H9 (cell line): ENCODE measurements at regions not wholly inside any gene's neighbourhood (a gene's known extent, or its start where the extent isn't known, plus 50 kb on each side); places are given as distances from the start of the nearest gene placed in this dataset.

Experiments
- DNase-seq: peaks from one replicate; pipeline ENCODE4 v3.0.0-alpha.2; 2017
- H2AFZ ChIP-seq: one replicate; pipeline ENCODE4 v1.6.1; 2013; ENCODE audit warnings: mild to moderate bottlenecking, low read length, control low read depth, moderate library complexity
- H2AK5ac ChIP-seq: 2 replicates; pipeline ENCODE4 v1.6.1; 2013; ENCODE audit warnings: low read length, control low read depth, mixed read lengths; ENCODE audit not compliant: insufficient read length
- H2BK120ac ChIP-seq: one replicate; pipeline ENCODE4 v1.6.1; 2013; ENCODE audit warnings: low read depth, mild to moderate bottlenecking, low read length, control low read depth, inconsistent platforms; ENCODE audit not compliant: poor library complexity, severe bottlenecking
- H2BK12ac ChIP-seq: 2 replicates; pipeline ENCODE4 v1.6.1; 2013; ENCODE audit warnings: low read length, control low read depth, mixed read lengths, low read depth; ENCODE audit not compliant: insufficient read length
- H2BK15ac ChIP-seq: 2 replicates; pipeline ENCODE4 v1.6.1; 2013; ENCODE audit warnings: low read depth, low read length, control low read depth
- H2BK20ac ChIP-seq: one replicate; pipeline ENCODE4 v1.6.1; 2013; ENCODE audit warnings: low read depth, mild to moderate bottlenecking, low read length, control low read depth, inconsistent platforms; ENCODE audit not compliant: poor library complexity, severe bottlenecking
- H2BK5ac ChIP-seq: 2 replicates; pipeline ENCODE4 v1.6.1; 2013; ENCODE audit warnings: low read length, control low read depth, mixed read lengths; ENCODE audit not compliant: insufficient read length
- H3K14ac ChIP-seq: 2 replicates; pipeline ENCODE4 v1.6.1; 2013; ENCODE audit warnings: low read length, control low read depth; ENCODE audit not compliant: insufficient read depth
- H3K18ac ChIP-seq: 2 replicates; pipeline ENCODE4 v1.6.1; 2013; ENCODE audit warnings: low read depth, mild to moderate bottlenecking, mixed read lengths, low read length, control low read depth; ENCODE audit not compliant: insufficient read length
- H3K23ac ChIP-seq: 2 replicates; pipeline ENCODE4 v1.6.1; 2013; ENCODE audit warnings: low read length, control low read depth, mixed read lengths, low read depth; ENCODE audit not compliant: insufficient read length
- H3K23me2 ChIP-seq: 2 replicates; pipeline ENCODE4 v1.6.1; 2013; ENCODE audit warnings: low read depth, mild to moderate bottlenecking, mixed read lengths, low read length, control low read depth; ENCODE audit not compliant: insufficient read length, poor library complexity, severe bottlenecking
- H3K27ac ChIP-seq: 2 replicates; pipeline ENCODE4 v1.5.1; 2013; ENCODE audit warnings: low read length, control low read depth, mixed read lengths, low read depth; ENCODE audit not compliant: insufficient read length
- H3K27me3 ChIP-seq: 2 replicates; pipeline ENCODE4 v1.6.1; 2013; ENCODE audit warnings: low read length, control low read depth, inconsistent platforms; ENCODE audit not compliant: insufficient read depth
- H3K4ac ChIP-seq: 2 replicates; pipeline ENCODE4 v1.6.1; 2013; ENCODE audit warnings: low read depth, mild to moderate bottlenecking, control low read depth, inconsistent platforms, low read length, moderate library complexity
- H3K4me1 ChIP-seq: 2 replicates; pipeline ENCODE4 v1.6.1; 2013; ENCODE audit warnings: low read length, control low read depth, inconsistent platforms; ENCODE audit not compliant: insufficient read depth
- H3K4me2 ChIP-seq: 2 replicates; pipeline ENCODE4 v1.6.1; 2013; ENCODE audit warnings: low read length, control low read depth, mixed read lengths; ENCODE audit not compliant: insufficient read length, insufficient read depth
- H3K56ac ChIP-seq: 2 replicates; pipeline ENCODE4 v1.6.1; 2013; ENCODE audit warnings: low read depth, mild to moderate bottlenecking, mixed read lengths, low read length, control low read depth; ENCODE audit not compliant: insufficient read length
- H3K79me1 ChIP-seq: 2 replicates; pipeline ENCODE4 v1.6.1; 2013; ENCODE audit warnings: low read depth, mild to moderate bottlenecking, moderate library complexity, low read length, control low read depth, inconsistent platforms; ENCODE audit not compliant: insufficient read depth, poor library complexity, severe bottlenecking
- H3K79me2 ChIP-seq: 2 replicates; pipeline ENCODE4 v1.6.1; 2013; ENCODE audit warnings: low read length, control low read depth, inconsistent platforms; ENCODE audit not compliant: insufficient read depth
- H3K9ac ChIP-seq: 2 replicates; pipeline ENCODE4 v1.6.1; 2013; ENCODE audit warnings: low read length, control low read depth, mixed read lengths; ENCODE audit not compliant: insufficient read length; ENCODE audit errors: extremely low read depth
- H3K9me3 ChIP-seq: one replicate; pipeline ENCODE4 v1.6.1; 2013; ENCODE audit warnings: low read depth, low read length, inconsistent platforms; ENCODE audit not compliant: control insufficient read depth
- H3T11ph ChIP-seq: one replicate; pipeline ENCODE4 v1.6.1; 2013; ENCODE audit warnings: mild to moderate bottlenecking, low read length, control low read depth, inconsistent platforms
- H4K20me1 ChIP-seq: one replicate; pipeline ENCODE4 v1.6.1; 2013; ENCODE audit not compliant: control insufficient read depth, insufficient read length, insufficient read depth
- H4K5ac ChIP-seq: 2 replicates; pipeline ENCODE4 v1.6.1; 2013; ENCODE audit warnings: low read depth, mild to moderate bottlenecking, mixed read lengths, low read length, control low read depth; ENCODE audit not compliant: insufficient read length
- H4K8ac ChIP-seq: replicated peaks from 2 replicates; pipeline ENCODE4 v1.6.1; 2013; ENCODE audit warnings: low read length, control low read depth, mixed read lengths, low read depth; ENCODE audit not compliant: insufficient read length
- H4K91ac ChIP-seq: 2 replicates; pipeline ENCODE4 v1.6.1; 2013; ENCODE audit warnings: low read depth, mild to moderate bottlenecking, moderate library complexity, mixed read lengths, low read length, control low read depth; ENCODE audit not compliant: insufficient read length
- H3K27ac Mint-ChIP-seq, 3 experiments: 2 replicates in 2 of 3; 3 replicates in 1 of 3; pipeline ENCODE4 v1.8.0; 2020 to 2021; ENCODE audit warnings: mixed read lengths in 3 of 3, mild to moderate bottlenecking in 1 of 3, moderate library complexity in 1 of 3
- H3K27me3 Mint-ChIP-seq: 2 replicates; pipeline ENCODE4 v1.8.0; 2021; ENCODE audit warnings: low read depth, mild to moderate bottlenecking, moderate library complexity, mixed read lengths
- H3K36me3 Mint-ChIP-seq, 3 experiments: 2 replicates in 2 of 3; 3 replicates in 1 of 3; pipeline ENCODE4 v1.8.0; 2020 to 2021; ENCODE audit warnings: low read depth in 3 of 3, mixed read lengths in 3 of 3; ENCODE audit not compliant: insufficient read depth in 1 of 3
- H3K4me1 Mint-ChIP-seq, 2 experiments: 2 replicates each; pipeline ENCODE4 v1.8.0; 2020; ENCODE audit warnings: mixed read lengths in 2 of 2
- H3K4me3 Mint-ChIP-seq, 2 experiments: 2 replicates in 1 of 2; 3 replicates in 1 of 2; pipeline ENCODE4 v1.8.0; 2020 to 2021; ENCODE audit warnings: mild to moderate bottlenecking in 2 of 2, mixed read lengths in 2 of 2, moderate library complexity in 1 of 2
- H3K9me3 Mint-ChIP-seq, 2 experiments: 2 replicates in 1 of 2; 3 replicates in 1 of 2; pipeline ENCODE4 v1.8.0; 2020; ENCODE audit warnings: mild to moderate bottlenecking in 2 of 2, mixed read lengths in 2 of 2, moderate library complexity in 1 of 2
- WGBS: extraction: QIAGEN DNeasy Blood & Tissue Kit; methylation state at CpG from one replicate; pipeline ENCODE4 v1.1.7; 2013; ENCODE audit warnings: missing lambda C conversion rate, low lambda C conversion rate, mixed read lengths; ENCODE audit not compliant: insufficient read length; ENCODE audit errors: extremely low coverage; 5-methylcytosine and 5-hydroxymethylcytosine counted together
- TF ChIP-seq, protein P1 (sequence below): fragments of 200-600 bp; sonication (generic); conservative IDR thresholded peaks from 3 replicates; pipeline ENCODE4 v1.8.0; 2021; ENCODE audit warnings: antibody characterized with exemption, mild to moderate bottlenecking

DNA sequence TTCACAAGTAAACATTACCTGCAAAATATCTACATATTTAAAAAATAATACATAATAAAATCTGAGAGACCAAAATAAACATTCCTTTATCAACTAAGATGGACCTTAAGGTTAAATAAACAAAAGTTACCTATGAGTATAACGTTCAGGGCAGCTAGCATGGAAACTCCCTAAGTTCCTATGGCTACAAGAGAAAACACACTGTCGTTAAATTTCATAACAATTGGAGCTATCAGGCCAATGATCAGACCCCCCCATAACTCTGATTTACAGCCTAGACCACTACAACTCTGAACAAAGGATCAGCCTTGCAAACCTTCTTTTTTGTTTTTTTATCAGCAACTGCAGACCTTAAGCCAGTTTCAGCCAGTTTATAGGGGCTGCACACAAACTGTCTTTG, 1418.4 kb downstream of the PCDH18 start:
- Histone ChIP-seq H4K20me1 (no peaks in the 10 kb centered on the region), H2BK15ac (no peak overlapping the region), H4K91ac (no peak overlapping the region), H3K9ac (no peak overlapping the region), H3K18ac (no peak overlapping the region), H3K4me2 (no peak overlapping the region), H3K79me2 (no peaks in the 10 kb centered on the region), H3K4ac (no peak overlapping the region), H3K56ac (no peak overlapping the region), H4K5ac (no peak overlapping the region), H3T11ph (no peak overlapping the region), H3K23ac (no peak overlapping the region), H3K4me1 (no peaks in the 10 kb centered on the region), H3K27ac (no peak overlapping the region), H3K9me3 (no peaks in the 10 kb centered on the region), H3K27me3 (no peaks in the 10 kb centered on the region), H4K8ac (no peak overlapping the region), H2BK5ac (no peak overlapping the region), H3K23me2 (no peaks in the 10 kb centered on the region), H2AFZ (no peak overlapping the region), H3K14ac (no peak overlapping the region), H3K79me1 (no peaks in the 10 kb centered on the region), H2BK12ac (no peak overlapping the region), H2BK20ac (no peak overlapping the region), H2AK5ac (no peak overlapping the region), H2BK120ac (no peak overlapping the region)
- WGBS: no CpG with 5 or more reads among the region's 2 CpGs
- Mint-ChIP-seq H3K4me3 (no peak overlapping the region), H3K36me3 (no peaks in the 10 kb centered on the region), H3K9me3 (no peaks in the 10 kb centered on the region), H3K27me3 (no peaks in the 10 kb centered on the region), H3K27ac (no peak overlapping the region), H3K4me1 (peaks cover 3 to 7% of the 10 kb centered on the region in 2 experiments; a peak in 2 of 4 replicates)
- TF ChIP-seq, protein P1, sequence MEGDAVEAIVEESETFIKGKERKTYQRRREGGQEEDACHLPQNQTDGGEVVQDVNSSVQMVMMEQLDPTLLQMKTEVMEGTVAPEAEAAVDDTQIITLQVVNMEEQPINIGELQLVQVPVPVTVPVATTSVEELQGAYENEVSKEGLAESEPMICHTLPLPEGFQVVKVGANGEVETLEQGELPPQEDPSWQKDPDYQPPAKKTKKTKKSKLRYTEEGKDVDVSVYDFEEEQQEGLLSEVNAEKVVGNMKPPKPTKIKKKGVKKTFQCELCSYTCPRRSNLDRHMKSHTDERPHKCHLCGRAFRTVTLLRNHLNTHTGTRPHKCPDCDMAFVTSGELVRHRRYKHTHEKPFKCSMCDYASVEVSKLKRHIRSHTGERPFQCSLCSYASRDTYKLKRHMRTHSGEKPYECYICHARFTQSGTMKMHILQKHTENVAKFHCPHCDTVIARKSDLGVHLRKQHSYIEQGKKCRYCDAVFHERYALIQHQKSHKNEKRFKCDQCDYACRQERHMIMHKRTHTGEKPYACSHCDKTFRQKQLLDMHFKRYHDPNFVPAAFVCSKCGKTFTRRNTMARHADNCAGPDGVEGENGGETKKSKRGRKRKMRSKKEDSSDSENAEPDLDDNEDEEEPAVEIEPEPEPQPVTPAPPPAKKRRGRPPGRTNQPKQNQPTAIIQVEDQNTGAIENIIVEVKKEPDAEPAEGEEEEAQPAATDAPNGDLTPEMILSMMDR: no peak
- no peak for DNase-seq
